Liver (tissue), 8 donors: ENCODE measurements at regions not wholly inside any gene's neighbourhood (a gene's known extent, or its start where the extent isn't known, plus 50 kb on each side); places are given as distances from the start of the nearest gene placed in this dataset.

Experiments used
- DNase-seq: peaks from one replicate; pipeline ENCODE4 v3.0.0-alpha.2; 2017; ENCODE audit warnings: low spot score
- H3K27ac ChIP-seq, 2 donors: one replicate each; pipeline ENCODE4 v1.7.0; 2013; ENCODE audit warnings: inconsistent platforms in 2 of 2, low read length in 2 of 2, control low read depth in 1 of 2, low read depth in 1 of 2, mild to moderate bottlenecking in 1 of 2
- H3K27me3 ChIP-seq, 4 donors: one replicate each; pipeline versions ENCODE4 v1.6.1 to v1.7.0; 2013; ENCODE audit warnings: low read length in 3 of 4, inconsistent platforms in 1 of 4, mild to moderate bottlenecking in 1 of 4, moderate library complexity in 1 of 4; ENCODE audit not compliant: control insufficient read depth in 4 of 4, insufficient read depth in 4 of 4
- H3K36me3 ChIP-seq, 4 donors: one replicate each; pipeline versions ENCODE4 v1.6.1 to v1.7.0; 2013; ENCODE audit warnings: low read length in 3 of 4, mild to moderate bottlenecking in 3 of 4, low read depth in 1 of 4, moderate library complexity in 1 of 4; ENCODE audit not compliant: control insufficient read depth in 4 of 4, insufficient read depth in 3 of 4
- H3K4me1 ChIP-seq, 4 donors: one replicate each; pipeline versions ENCODE4 v1.6.1 to v1.7.0; 2013; ENCODE audit warnings: low read length in 3 of 4, mild to moderate bottlenecking in 3 of 4, moderate library complexity in 1 of 4; ENCODE audit not compliant: control insufficient read depth in 4 of 4, insufficient read depth in 4 of 4
- H3K4me3 ChIP-seq, 3 donors: one replicate each; pipeline versions ENCODE4 v1.6.1 to v1.7.0; 2013; ENCODE audit warnings: low read length in 3 of 3, control low read depth in 1 of 3, low read depth in 1 of 3, mild to moderate bottlenecking in 1 of 3
- H3K9ac ChIP-seq, 2 donors: one replicate each; pipeline ENCODE4 v1.7.0; 2013; ENCODE audit warnings: low read length in 2 of 2, mild to moderate bottlenecking in 2 of 2, moderate library complexity in 2 of 2, control low read depth in 1 of 2, low read depth in 1 of 2
- H3K9me3 ChIP-seq, 4 donors: one replicate each; pipeline versions ENCODE4 v1.6.1 to v1.7.0; 2013; ENCODE audit warnings: low read length in 3 of 4; ENCODE audit not compliant: control insufficient read depth in 4 of 4
- EGR1 ChIP-seq, 2 donors: IDR thresholded peaks; 2 replicates each; pipeline ENCODE4 v1.6.1; 2016 to 2018; ENCODE audit warnings: antibody characterized with exemption in 2 of 2, low read depth in 2 of 2
- FOXA1 ChIP-seq: IDR thresholded peaks from 2 replicates; pipeline ENCODE4 v1.6.1; 2016; ENCODE audit warnings: antibody characterized with exemption
- FOXA2 ChIP-seq: IDR thresholded peaks from 2 replicates; pipeline ENCODE4 v1.6.1; 2016; ENCODE audit warnings: antibody characterized with exemption
- GABPA ChIP-seq, 2 donors: IDR thresholded peaks in 1 of 2; conservative IDR thresholded peaks in 1 of 2; 2 replicates each; pipeline ENCODE4 v1.6.1; 2016; ENCODE audit warnings: antibody characterized with exemption in 2 of 2, mild to moderate bottlenecking in 1 of 2, moderate library complexity in 1 of 2
- HNF4A ChIP-seq, 2 donors: conservative IDR thresholded peaks; 2 replicates each; pipeline ENCODE4 v1.6.1; 2016; ENCODE audit warnings: antibody characterized with exemption in 2 of 2, mild to moderate bottlenecking in 2 of 2
- JUND ChIP-seq, 2 donors: IDR thresholded peaks; 2 replicates each; pipeline ENCODE4 v1.6.1; 2016; ENCODE audit warnings: antibody characterized with exemption in 2 of 2
- NR2F2 ChIP-seq: IDR thresholded peaks from 2 replicates; pipeline ENCODE4 v1.6.1; 2016; ENCODE audit warnings: antibody characterized with exemption
- RAD21 ChIP-seq, 2 donors: IDR thresholded peaks; 2 replicates each; pipeline ENCODE4 v1.6.1; 2016; ENCODE audit warnings: antibody characterized with exemption in 2 of 2, mild to moderate bottlenecking in 2 of 2
- RXRA ChIP-seq, 2 donors: IDR thresholded peaks; 2 replicates each; pipeline ENCODE4 v1.6.1; 2017 to 2018; ENCODE audit warnings: antibody characterized with exemption in 2 of 2, mild to moderate bottlenecking in 1 of 2
- SP1 ChIP-seq: IDR thresholded peaks from 2 replicates; pipeline ENCODE4 v1.6.1; 2018; ENCODE audit warnings: antibody characterized with exemption, mild to moderate bottlenecking
- WGBS: extraction: QIAGEN DNeasy Blood & Tissue Kit; methylation state at CpG from one replicate; pipeline ENCODE4 v1.1.7; 2013; 5-methylcytosine and 5-hydroxymethylcytosine counted together
- TF ChIP-seq, protein P1 (sequence below): fragments of 150-350 bp; IDR thresholded peaks from 2 replicates; pipeline ENCODE4 v1.5.1; 2017; ENCODE audit warnings: improper control_type of control experiment, low read depth, low read length; ENCODE audit not compliant: missing input control
- TF ChIP-seq, protein P2 (sequence below): IDR thresholded peaks from 2 replicates; pipeline ENCODE4 v1.6.1; 2016; ENCODE audit warnings: antibody characterized with exemption
- TF ChIP-seq, protein P3 (sequence below): IDR thresholded peaks from 2 replicates; pipeline ENCODE4 v1.6.1; 2016; ENCODE audit warnings: antibody characterized with exemption, mild to moderate bottlenecking
- TF ChIP-seq, protein P4 (sequence below): IDR thresholded peaks from 2 replicates; pipeline ENCODE4 v1.6.1; 2016; ENCODE audit warnings: antibody characterized with exemption
- TF ChIP-seq, protein P5 (sequence below): IDR thresholded peaks from 2 replicates; pipeline ENCODE4 v1.6.1; 2016; ENCODE audit warnings: antibody characterized with exemption
- donor health status: healthy.
- donor health status: healthy.
- donor health status: healthy.
- donor health status: healthy.
- donor health status: healthy.

DNA sequence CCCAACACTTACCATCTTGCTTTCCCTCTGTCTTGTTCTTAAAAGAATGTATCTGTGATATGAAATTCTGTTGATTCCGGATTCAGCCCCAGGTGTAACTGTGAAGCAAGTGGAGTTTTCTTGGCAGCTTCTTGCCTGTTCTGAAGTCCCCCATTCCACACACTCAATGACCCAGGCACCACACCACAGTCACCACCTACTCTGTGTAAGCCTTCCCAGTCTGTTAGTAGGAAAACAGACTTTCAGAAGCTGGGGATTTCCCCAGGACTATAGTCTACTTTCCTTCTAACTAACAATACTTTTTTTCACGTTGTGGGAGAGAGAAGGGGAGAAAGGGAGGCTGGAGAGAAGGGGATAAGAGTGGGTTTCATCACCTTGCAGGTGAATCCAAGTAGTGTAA lies 299.1 kb upstream of the PROX1 start (continued):
- TF ChIP-seq, protein P1, sequence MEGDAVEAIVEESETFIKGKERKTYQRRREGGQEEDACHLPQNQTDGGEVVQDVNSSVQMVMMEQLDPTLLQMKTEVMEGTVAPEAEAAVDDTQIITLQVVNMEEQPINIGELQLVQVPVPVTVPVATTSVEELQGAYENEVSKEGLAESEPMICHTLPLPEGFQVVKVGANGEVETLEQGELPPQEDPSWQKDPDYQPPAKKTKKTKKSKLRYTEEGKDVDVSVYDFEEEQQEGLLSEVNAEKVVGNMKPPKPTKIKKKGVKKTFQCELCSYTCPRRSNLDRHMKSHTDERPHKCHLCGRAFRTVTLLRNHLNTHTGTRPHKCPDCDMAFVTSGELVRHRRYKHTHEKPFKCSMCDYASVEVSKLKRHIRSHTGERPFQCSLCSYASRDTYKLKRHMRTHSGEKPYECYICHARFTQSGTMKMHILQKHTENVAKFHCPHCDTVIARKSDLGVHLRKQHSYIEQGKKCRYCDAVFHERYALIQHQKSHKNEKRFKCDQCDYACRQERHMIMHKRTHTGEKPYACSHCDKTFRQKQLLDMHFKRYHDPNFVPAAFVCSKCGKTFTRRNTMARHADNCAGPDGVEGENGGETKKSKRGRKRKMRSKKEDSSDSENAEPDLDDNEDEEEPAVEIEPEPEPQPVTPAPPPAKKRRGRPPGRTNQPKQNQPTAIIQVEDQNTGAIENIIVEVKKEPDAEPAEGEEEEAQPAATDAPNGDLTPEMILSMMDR: no peak
- TF ChIP-seq, protein P2, sequence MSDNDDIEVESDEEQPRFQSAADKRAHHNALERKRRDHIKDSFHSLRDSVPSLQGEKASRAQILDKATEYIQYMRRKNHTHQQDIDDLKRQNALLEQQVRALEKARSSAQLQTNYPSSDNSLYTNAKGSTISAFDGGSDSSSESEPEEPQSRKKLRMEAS: no peak

DNA sequence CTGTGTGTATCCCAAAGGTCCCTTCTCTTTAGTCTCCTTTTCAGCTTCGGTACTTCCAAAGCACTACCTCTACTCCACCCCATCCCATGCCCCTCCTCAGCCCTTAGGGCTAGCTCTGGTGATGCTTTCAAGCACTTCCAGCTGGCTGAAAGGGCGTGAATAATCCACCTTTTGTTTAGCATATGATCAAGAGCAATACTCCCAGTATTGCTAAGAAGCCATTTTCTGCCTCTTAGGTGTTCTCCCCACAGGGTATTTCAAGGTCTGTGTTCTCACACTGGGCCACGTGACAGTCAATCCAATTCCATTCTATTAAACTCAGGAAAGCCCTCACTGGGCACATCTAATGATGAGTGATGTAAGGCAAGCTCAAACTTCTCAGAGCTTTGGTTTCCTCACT lies 298.5 kb upstream of the PROX1 start:
- no peaks in the 10 kb centered on the region for H3K36me3 ChIP-seq
- no peak overlapping the region for H3K9ac ChIP-seq
- no peaks in the 10 kb centered on the region for H3K9me3 ChIP-seq
- no peak for DNase-seq
- 90% methylated on average over 3 of the region's 3 CpGs for WGBS
- H3K4me1 ChIP-seq: peaks cover 2 to 13% (median 6%) of the 10 kb centered on the region in 4 donors
- no peaks in the 10 kb centered on the region for H3K27me3 ChIP-seq
- no peak for TF ChIP-seq HNF4A (conservative IDR thresholded peaks at IDR 0.05)
- TF ChIP-seq, protein P3, sequence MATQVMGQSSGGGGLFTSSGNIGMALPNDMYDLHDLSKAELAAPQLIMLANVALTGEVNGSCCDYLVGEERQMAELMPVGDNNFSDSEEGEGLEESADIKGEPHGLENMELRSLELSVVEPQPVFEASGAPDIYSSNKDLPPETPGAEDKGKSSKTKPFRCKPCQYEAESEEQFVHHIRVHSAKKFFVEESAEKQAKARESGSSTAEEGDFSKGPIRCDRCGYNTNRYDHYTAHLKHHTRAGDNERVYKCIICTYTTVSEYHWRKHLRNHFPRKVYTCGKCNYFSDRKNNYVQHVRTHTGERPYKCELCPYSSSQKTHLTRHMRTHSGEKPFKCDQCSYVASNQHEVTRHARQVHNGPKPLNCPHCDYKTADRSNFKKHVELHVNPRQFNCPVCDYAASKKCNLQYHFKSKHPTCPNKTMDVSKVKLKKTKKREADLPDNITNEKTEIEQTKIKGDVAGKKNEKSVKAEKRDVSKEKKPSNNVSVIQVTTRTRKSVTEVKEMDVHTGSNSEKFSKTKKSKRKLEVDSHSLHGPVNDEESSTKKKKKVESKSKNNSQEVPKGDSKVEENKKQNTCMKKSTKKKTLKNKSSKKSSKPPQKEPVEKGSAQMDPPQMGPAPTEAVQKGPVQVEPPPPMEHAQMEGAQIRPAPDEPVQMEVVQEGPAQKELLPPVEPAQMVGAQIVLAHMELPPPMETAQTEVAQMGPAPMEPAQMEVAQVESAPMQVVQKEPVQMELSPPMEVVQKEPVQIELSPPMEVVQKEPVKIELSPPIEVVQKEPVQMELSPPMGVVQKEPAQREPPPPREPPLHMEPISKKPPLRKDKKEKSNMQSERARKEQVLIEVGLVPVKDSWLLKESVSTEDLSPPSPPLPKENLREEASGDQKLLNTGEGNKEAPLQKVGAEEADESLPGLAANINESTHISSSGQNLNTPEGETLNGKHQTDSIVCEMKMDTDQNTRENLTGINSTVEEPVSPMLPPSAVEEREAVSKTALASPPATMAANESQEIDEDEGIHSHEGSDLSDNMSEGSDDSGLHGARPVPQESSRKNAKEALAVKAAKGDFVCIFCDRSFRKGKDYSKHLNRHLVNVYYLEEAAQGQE: no peak
- TF ChIP-seq RXRA (IDR thresholded peaks at IDR 0.05): no peak
- TF ChIP-seq, protein P4, sequence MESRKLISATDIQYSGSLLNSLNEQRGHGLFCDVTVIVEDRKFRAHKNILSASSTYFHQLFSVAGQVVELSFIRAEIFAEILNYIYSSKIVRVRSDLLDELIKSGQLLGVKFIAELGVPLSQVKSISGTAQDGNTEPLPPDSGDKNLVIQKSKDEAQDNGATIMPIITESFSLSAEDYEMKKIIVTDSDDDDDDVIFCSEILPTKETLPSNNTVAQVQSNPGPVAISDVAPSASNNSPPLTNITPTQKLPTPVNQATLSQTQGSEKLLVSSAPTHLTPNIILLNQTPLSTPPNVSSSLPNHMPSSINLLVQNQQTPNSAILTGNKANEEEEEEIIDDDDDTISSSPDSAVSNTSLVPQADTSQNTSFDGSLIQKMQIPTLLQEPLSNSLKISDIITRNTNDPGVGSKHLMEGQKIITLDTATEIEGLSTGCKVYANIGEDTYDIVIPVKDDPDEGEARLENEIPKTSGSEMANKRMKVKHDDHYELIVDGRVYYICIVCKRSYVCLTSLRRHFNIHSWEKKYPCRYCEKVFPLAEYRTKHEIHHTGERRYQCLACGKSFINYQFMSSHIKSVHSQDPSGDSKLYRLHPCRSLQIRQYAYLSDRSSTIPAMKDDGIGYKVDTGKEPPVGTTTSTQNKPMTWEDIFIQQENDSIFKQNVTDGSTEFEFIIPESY: no peak
- no peak for TF ChIP-seq SP1
- TF ChIP-seq GABPA (IDR thresholded peaks at IDR 0.05 in 1 of 2, conservative IDR thresholded peaks at IDR 0.05 in 1 of 2): no peak
- no peak for TF ChIP-seq NR2F2
- no peak for TF ChIP-seq EGR1 (IDR thresholded peaks at IDR 0.05; ENCODE audit: low read depth in 2 of 2)
- TF ChIP-seq RAD21 (IDR thresholded peaks at IDR 0.05): no peak
- TF ChIP-seq FOXA2: no peak
- TF ChIP-seq, protein P1: no peak
- TF ChIP-seq FOXA1: no peak
- TF ChIP-seq, protein P2: no peak
- no peak for TF ChIP-seq JUND (IDR thresholded peaks at IDR 0.05)
- TF ChIP-seq, protein P5, sequence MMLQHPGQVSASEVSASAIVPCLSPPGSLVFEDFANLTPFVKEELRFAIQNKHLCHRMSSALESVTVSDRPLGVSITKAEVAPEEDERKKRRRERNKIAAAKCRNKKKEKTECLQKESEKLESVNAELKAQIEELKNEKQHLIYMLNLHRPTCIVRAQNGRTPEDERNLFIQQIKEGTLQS: no peak
- H3K27ac ChIP-seq: no peak overlapping the region
- no peak overlapping the region for H3K4me3 ChIP-seq
